Fibroblast of peridontal ligament (primary cell): ENCODE measurements at regions not wholly inside any gene's neighbourhood (a gene's known extent, or its start where the extent isn't known, plus 50 kb on each side); places are given as distances from the start of the nearest gene placed in this dataset.

Experiments
- DNase-seq: peaks from one replicate; pipeline ENCODE4 v3.0.0-alpha.2; 2010; ENCODE audit errors: extremely low read depth

DNA sequence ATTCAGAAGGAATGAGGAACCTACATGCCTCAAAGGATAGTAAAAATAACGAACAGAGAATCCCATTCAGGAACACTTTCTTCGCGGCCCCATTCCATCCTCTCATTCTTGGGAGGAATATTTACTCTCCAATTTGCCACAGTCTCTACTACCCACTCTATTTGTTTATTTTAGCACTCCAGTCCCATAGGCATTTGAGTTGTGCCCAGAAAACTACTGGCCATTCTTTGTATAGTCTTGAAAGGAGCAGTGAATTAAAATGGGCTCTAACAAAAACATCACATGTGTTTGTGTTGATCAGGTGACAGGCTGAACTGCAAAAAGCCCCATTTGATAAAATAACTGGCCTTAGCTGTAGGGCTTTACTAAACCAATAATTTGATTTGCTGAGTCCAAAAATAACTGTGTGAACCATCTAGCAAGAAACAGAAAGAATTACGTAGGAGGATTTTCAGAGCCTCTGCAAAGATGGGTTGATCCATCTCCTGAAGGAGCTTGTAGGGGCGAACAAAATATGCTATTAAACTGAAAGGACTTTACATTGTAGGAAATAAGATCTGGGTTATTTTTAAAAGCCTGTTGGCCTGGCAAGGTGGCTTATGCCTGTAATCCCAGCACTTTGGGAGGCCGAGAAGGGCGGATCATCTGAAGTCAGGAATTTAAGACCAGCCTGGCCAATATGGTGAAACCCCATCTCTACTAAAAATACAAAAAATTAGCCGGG is 142.3 kb upstream of the CPNE8 start:
- no peak for DNase-seq

- DNase-seq = no peak
Observed at GRCh38 chr12:39044754-39045153, 139.4 kb upstream of the CPNE8 start.

- no peak for DNase-seq
Observed at GRCh38 chr12:39043424-39043822, 138.0 kb upstream of the CPNE8 start.

GRCh38 chr12:39040275-39040674 is 134.9 kb upstream of the CPNE8 start:
- no peak for DNase-seq

- no peak for DNase-seq
Observed at GRCh38 chr12:39037115-39037514, 131.7 kb upstream of the CPNE8 start.

GRCh38 chr12:39036105-39036504 is 130.7 kb upstream of the CPNE8 start:
- DNase-seq = no peak

DNA sequence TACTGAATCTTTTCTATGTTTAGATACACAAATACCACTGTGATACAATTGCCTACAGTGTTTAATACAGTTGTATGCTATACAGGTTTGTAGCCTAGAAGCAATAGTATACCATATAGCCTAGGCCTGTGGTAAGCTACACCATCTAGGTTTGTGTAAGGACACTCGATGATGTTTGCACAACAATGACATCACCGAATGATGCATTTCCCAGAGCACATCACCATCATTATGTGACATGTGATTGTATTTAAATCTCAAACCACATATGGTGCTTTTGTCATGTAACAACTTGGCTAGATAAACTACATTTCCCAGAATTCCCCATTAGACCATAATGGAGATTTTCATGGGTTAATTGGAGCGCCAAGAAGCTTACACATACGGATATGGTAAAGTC is 128.4 kb upstream of the CPNE8 start:
- no peak for DNase-seq

DNA sequence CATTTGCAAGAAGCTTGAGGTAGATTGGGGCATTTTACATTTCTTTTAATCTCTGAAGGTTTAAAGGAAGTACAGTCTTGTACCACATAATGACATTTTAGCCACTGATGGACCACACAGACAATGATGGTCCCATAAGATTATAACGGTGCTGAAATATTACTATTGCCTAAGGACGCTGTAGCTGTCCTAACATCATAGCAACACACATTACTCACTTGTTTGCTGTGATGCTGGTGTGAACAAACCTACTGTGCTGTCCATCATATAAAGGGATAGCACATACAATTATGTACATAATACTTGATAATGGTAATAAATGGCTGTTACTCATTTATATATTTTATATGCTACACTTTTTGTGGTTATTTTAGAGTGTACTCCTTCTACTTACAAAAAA is 127.1 kb upstream of the CPNE8 start:
- DNase-seq = no peak

DNA sequence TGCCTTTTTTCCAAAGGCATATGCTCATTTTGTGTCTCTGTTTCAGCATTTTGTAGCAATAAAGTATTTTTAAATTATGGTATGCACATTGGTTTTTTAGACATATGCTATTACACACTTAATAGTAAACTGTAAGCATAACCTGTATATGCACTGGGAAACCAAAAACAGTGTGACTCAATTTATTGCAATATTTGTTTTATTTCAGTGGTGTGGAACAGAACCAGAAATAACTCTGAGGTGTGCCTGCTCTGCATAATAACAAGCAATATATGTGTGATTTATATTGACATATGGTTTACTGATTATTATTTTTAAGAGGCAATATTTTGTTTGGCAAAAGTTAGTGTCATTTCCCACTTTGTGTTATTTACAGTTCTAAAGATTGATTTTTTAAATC is 126.6 kb upstream of the CPNE8 start:
- no peak for DNase-seq

DNA sequence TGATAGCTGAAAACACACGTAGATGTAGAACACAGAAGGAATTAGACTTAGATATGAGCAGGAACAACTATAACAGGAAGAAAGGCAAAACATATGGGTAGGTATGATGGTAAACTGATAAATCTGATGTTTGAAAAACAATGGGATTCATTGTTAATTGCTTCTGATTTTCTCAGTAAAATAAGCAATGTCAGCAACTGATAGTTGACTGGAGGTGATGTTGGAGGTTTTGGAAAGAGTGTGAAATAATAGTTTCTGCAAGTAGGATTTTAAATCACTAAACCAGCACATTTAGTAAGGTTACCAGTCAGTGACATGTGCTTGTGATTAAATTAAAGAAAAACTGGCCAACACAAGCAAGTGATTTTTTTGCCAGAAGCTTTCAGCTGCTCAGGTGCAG is 123.0 kb upstream of the CPNE8 start:
- no peak for DNase-seq

DNA sequence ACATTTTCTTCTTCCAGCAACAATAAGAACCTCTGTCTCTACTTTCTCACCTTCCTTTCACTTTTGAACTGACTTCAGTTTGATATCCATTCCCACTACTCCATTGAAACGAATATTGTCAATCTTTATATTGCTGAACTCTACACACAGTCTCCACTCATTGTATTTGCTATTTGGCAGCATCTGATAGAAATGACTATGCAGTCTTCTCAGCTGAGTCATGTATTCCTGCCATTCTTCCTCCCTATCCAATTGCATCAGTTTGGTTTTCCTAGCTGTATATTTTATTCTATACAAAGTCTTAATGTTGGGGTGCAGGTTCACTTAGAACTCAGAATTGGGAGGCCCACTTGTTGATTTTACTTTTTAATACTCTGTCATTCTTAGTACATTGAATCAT is 107.5 kb upstream of the CPNE8 start:
- no peak for DNase-seq

GRCh38 chr12:39011166-39011565 is 105.8 kb upstream of the CPNE8 start:
- DNase-seq = no peak

- no peak for DNase-seq
Observed at GRCh38 chr12:39010406-39010805, 105.0 kb upstream of the CPNE8 start.

GRCh38 chr12:39007619-39008018 is 102.2 kb upstream of the CPNE8 start:
- no peak for DNase-seq

- no peak for DNase-seq
Observed at GRCh38 chr12:39006286-39006685, 100.9 kb upstream of the CPNE8 start.

GRCh38 chr12:39005671-39006070 is 100.3 kb upstream of the CPNE8 start:
- no peak for DNase-seq

DNA sequence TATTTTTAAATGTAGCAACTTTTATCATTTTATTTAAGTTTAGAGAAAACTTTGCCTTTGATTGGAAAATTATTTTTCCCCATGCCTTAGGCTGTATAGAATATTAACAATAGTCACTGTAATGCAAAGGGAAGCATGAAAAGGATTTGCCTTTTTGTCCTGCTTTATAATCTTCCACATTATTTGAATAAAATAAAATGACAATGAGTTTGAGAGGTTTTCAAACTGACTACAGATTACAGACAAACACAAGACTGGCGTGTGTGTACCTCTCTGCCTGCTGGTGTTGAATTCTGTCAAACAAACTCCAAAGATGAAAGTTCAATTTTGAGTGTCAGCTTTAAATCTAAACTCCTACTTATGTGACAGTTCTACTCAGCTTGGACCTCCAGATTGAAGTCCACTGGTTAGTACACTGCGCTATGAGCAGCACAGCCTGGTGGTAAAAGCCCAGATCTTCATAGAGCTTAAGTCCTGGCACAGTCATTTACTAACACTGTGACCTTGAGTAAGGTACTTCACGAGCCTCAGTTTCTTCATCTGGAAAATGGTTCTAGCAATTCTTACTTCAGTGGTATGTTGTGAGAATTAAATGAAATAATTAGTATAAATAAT is 98.3 kb upstream of the CPNE8 start:
- DNase-seq = no peak

- DNase-seq = no peak
Observed at GRCh38 chr12:39000370-39000769, 95.0 kb upstream of the CPNE8 start.

DNA sequence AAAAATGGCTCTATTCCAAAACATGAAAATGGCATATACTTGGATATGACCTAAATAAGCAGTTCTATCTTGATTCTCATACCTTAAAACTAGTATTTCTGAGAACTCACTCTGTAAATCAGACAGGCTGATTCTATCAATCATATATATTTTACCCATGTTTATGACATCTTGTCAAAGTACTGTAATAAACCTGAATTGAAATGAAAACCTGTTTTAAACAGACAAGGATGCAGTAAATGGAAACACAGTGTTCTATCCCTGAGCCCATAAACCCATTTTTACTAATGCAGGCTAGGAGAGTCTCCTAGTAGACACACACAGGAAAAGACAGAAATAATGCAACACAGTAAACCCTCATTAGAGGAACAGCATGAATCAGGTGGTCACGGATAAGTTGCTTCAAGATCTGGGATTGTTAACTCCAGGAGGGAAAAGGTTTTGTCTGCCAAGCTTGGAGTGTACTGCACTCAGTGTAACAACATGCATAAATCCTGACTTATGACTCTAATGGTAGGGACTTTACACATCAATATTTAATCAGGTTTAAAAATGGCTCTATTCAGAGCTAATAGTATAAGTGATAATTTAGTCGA is 93.6 kb upstream of the CPNE8 start:
- no peak for DNase-seq

DNA sequence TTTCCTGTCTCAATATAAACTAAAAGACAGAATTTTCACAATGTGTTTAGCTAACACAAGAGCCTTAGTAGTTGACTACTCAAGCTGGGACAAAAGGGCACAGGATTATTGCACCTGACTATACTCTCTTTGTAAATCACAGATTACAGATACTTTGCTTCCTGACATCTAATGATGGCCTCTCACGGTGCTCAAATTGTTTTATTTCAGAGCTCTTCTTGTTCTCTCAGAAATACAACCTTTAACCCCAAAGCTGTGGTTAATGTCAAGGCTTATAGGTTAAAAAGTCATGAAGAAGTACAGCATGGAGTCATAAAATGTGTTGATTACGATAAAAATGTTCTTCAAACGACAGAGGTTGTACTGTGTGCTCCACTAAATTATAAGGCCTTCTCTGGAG is 89.9 kb upstream of the CPNE8 start:
- no peak for DNase-seq

GRCh38 chr12:38985961-38986360 is 80.6 kb upstream of the CPNE8 start:
- no peak for DNase-seq

- DNase-seq = no peak
Observed at GRCh38 chr12:38984388-38984787, 79.0 kb upstream of the CPNE8 start.

DNA sequence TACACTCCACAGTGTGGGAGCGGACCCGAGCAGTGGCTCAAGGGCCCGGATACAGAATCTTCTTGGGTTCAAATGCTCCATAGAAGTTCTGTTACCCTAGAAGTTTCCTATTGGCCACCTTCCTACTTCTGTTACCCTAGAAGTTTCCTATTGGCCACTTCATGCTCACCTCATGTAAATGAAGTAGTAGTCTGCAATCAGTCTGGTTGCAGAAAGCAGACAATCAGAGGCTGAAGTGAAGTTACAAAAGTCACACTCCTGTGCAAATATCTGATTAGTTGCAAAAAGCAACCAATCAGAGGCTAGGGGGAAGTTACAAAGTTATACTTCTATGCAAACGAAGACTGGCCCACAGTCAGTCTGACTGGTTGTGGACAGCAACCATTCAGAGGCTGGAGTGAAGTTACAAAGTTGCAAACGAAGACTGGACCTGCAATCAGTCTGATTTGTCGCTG is 77.8 kb upstream of the CPNE8 start:
- peak; percentile 0 for DNase-seq
